ENCODE measurements at regions not wholly inside any gene's neighbourhood (a gene's known extent, or its start where the extent isn't known, plus 50 kb on each side); places are given as distances from the start of the nearest gene placed in this dataset.

GRCh38 chr11:45569776-45570175 is 95.6 kb downstream of the CHST1 start:
- TF ChIP-seq CTCF (IDR thresholded peaks at IDR 0.05 in 8 of 11, conservative IDR thresholded peaks at IDR 0.05 in 3 of 11) (no peak), POLR2AphosphoS5 (IDR thresholded peaks at IDR 0.05) (no peak), POLR2A (IDR thresholded peaks at IDR 0.05) (no peak)
